Endothelial cell (in vitro differentiated cells): ENCODE measurements at regions not wholly inside any gene's neighbourhood (a gene's known extent, or its start where the extent isn't known, plus 50 kb on each side); places are given as distances from the start of the nearest gene placed in this dataset.

ENCODE experiments used
- DNase-seq: peaks from one replicate; pipeline ENCODE4 v3.0.0; 2021; ENCODE audit warnings: low spot score
- H3K27ac Mint-ChIP-seq: one replicate; pipeline ENCODE4 v1.8.0; 2021; ENCODE audit warnings: mixed read lengths, inconsistent platforms; ENCODE audit not compliant: unreplicated experiment
- H3K27me3 Mint-ChIP-seq: one replicate; pipeline ENCODE4 v1.8.0; 2021; ENCODE audit warnings: mild to moderate bottlenecking, moderate library complexity, mixed read lengths, inconsistent platforms; ENCODE audit not compliant: unreplicated experiment
- H3K36me3 Mint-ChIP-seq: one replicate; pipeline ENCODE4 v1.8.0; 2021; ENCODE audit warnings: mild to moderate bottlenecking, low read depth, mixed read lengths, inconsistent platforms; ENCODE audit not compliant: unreplicated experiment
- H3K4me1 Mint-ChIP-seq: one replicate; pipeline ENCODE4 v1.8.0; 2021; ENCODE audit warnings: mild to moderate bottlenecking, mixed read lengths, inconsistent platforms; ENCODE audit not compliant: unreplicated experiment
- H3K4me3 Mint-ChIP-seq: one replicate; pipeline ENCODE4 v1.8.0; 2021; ENCODE audit warnings: mild to moderate bottlenecking, mixed read lengths, inconsistent platforms; ENCODE audit not compliant: unreplicated experiment
- H3K9me3 Mint-ChIP-seq: one replicate; pipeline ENCODE4 v1.8.0; 2021; ENCODE audit warnings: mixed read lengths, inconsistent platforms; ENCODE audit not compliant: unreplicated experiment
- TF ChIP-seq, protein P1 (sequence below): fragments of 200-600 bp; sonication (generic); IDR thresholded peaks from one replicate; pipeline ENCODE4 v1.5.0; 2021; ENCODE audit warnings: antibody characterized with exemption; ENCODE audit not compliant: unreplicated experiment

- H3K4me3 Mint-ChIP-seq = no peak overlapping the region
- DNase-seq = no peak
- H3K27me3 Mint-ChIP-seq = no peaks in the 10 kb centered on the region
- H3K9me3 Mint-ChIP-seq = peaks cover 9% of the 10 kb centered on the region
- H3K4me1 Mint-ChIP-seq = peaks cover 19% of the 10 kb centered on the region
- peaks cover 5% of the 10 kb centered on the region for H3K36me3 Mint-ChIP-seq
- no peak overlapping the region for H3K27ac Mint-ChIP-seq
- TF ChIP-seq, protein P1, sequence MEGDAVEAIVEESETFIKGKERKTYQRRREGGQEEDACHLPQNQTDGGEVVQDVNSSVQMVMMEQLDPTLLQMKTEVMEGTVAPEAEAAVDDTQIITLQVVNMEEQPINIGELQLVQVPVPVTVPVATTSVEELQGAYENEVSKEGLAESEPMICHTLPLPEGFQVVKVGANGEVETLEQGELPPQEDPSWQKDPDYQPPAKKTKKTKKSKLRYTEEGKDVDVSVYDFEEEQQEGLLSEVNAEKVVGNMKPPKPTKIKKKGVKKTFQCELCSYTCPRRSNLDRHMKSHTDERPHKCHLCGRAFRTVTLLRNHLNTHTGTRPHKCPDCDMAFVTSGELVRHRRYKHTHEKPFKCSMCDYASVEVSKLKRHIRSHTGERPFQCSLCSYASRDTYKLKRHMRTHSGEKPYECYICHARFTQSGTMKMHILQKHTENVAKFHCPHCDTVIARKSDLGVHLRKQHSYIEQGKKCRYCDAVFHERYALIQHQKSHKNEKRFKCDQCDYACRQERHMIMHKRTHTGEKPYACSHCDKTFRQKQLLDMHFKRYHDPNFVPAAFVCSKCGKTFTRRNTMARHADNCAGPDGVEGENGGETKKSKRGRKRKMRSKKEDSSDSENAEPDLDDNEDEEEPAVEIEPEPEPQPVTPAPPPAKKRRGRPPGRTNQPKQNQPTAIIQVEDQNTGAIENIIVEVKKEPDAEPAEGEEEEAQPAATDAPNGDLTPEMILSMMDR = no peak
Observed at GRCh38 chr13:40446365-40446764, 220.1 kb downstream of the FOXO1 start.

- peaks cover 5% of the 10 kb centered on the region for H3K36me3 Mint-ChIP-seq
- H3K9me3 Mint-ChIP-seq = peaks cover 9% of the 10 kb centered on the region
- no peaks in the 10 kb centered on the region for H3K27me3 Mint-ChIP-seq
- no peak overlapping the region for H3K4me3 Mint-ChIP-seq
- peaks cover 22% of the 10 kb centered on the region for H3K4me1 Mint-ChIP-seq
- TF ChIP-seq, protein P1 = no peak
- no peak overlapping the region for H3K27ac Mint-ChIP-seq
- no peak for DNase-seq
Observed at GRCh38 chr13:40447857-40448256, 218.6 kb downstream of the FOXO1 start.

DNA sequence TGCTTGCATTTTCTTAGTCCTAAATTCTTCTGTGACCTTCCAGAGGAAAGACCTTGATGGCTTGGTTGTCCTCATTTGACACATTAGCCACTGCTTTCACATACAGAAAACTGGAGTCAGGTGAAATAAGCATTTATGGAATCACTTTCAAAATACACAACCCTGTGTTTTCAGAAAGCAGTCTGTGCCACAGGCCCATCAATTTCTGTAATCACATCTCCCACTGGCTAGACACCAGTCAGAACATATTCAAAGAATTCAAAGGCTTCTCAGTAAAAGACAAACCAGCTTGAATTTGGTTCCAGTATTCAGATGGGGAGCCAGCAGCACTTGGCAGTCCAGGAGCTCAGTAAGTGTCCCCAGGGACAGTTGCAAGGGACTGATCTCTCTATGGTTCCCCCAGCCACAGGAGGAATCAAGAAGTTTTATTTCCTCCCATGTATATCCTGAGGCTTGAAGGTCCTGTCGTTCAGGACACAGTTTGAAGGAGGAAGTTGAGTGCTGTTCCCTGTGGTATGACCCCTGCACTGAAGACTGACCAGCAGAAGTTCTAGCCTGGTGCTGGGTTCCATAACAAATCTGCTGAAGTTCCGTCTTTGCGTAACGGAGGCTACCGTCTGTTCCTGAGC lies 214.3 kb downstream of the FOXO1 start:
- TF ChIP-seq, protein P1 = no peak
- no peak overlapping the region for H3K4me3 Mint-ChIP-seq
- no peak overlapping the region for H3K27ac Mint-ChIP-seq
- no peak for DNase-seq
- H3K36me3 Mint-ChIP-seq = no peaks in the 10 kb centered on the region
- H3K9me3 Mint-ChIP-seq = peaks cover 5% of the 10 kb centered on the region
- H3K4me1 Mint-ChIP-seq = peaks cover 2% of the 10 kb centered on the region
- no peaks in the 10 kb centered on the region for H3K27me3 Mint-ChIP-seq

- no peak for DNase-seq
- H3K36me3 Mint-ChIP-seq = no peaks in the 10 kb centered on the region
- peaks cover 5% of the 10 kb centered on the region for H3K9me3 Mint-ChIP-seq
- H3K27ac Mint-ChIP-seq = no peak overlapping the region
- H3K4me3 Mint-ChIP-seq = no peak overlapping the region
- TF ChIP-seq, protein P1 = no peak
- H3K27me3 Mint-ChIP-seq = no peaks in the 10 kb centered on the region
- H3K4me1 Mint-ChIP-seq = peaks cover 2% of the 10 kb centered on the region
Observed at GRCh38 chr13:40452741-40453334, 213.6 kb downstream of the FOXO1 start.

- DNase-seq = no peak
- no peaks in the 10 kb centered on the region for H3K36me3 Mint-ChIP-seq
- no peak overlapping the region for H3K27ac Mint-ChIP-seq
- H3K4me3 Mint-ChIP-seq = no peak overlapping the region
- H3K27me3 Mint-ChIP-seq = no peaks in the 10 kb centered on the region
- TF ChIP-seq, protein P1 = no peak
- H3K9me3 Mint-ChIP-seq = peaks cover 5% of the 10 kb centered on the region
- H3K4me1 Mint-ChIP-seq = peaks cover 2% of the 10 kb centered on the region
Observed at GRCh38 chr13:40453351-40454021, 213.0 kb downstream of the FOXO1 start.
